ENCODE measurements at regions not wholly inside any gene's neighbourhood (a gene's known extent, or its start where the extent isn't known, plus 50 kb on each side); places are given as distances from the start of the nearest gene placed in this dataset.

DNA sequence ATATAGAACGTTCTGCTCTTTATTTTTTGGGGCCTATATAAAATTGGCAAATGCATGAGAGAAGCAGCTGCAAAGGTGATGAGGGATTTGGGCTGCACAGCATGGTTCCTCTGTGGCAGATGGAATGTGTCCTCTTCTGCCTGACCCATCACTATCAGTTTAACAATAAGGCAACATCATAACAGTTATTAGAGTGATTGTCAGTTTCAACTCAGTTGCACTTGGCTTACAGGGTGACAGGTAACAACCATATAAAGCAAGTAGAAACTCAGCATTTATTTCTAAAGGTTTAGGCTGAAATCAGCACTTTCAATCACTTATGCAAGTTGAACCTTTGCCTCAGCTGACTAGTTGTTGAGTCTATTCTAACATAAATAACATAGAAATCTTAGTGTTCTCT lies 935.4 kb upstream of the CHORDC1 start:
- no peaks in the 10 kb centered on the region for H3K27me3 ChIP-seq (ENCODE audit: control insufficient read depth in 2 of 2, insufficient read depth in 2 of 2, low read length in 2 of 2)
- no peaks in the 10 kb centered on the region for H3K9me1 ChIP-seq (replicated peaks; ENCODE audit: control insufficient read depth, extremely low read depth, insufficient read depth, low read length)
- ChIA-PET POLR2A (no interaction called here), CTCF (no interaction called here)
- no peak overlapping the region for H3K4me3 ChIP-seq (replicated peaks in 1 of 3; ENCODE audit: insufficient read depth in 1 of 3, low read depth in 1 of 3, low read length in 3 of 3)
- no peak overlapping the region for H3K9ac ChIP-seq (replicated peaks; ENCODE audit: extremely low read depth, insufficient read depth, low read length)
- intact Hi-C loops (cut with micrococcal nuclease) (no loop called here), dilution Hi-C loops (cut with MboI; ENCODE audit: extremely low pct_ligation_motif_present, low sequenced_read_pairs) (no loop called here)
- H4K20me1 ChIP-seq (replicated peaks; ENCODE audit: control insufficient read depth, extremely low read depth, insufficient read depth, low read length) = no peaks in the 10 kb centered on the region
- no TSS peak for BruUV-seq (replicated peaks)
- no peaks in the 10 kb centered on the region for H3K9me3 ChIP-seq (replicated peaks; ENCODE audit: control insufficient read depth, insufficient read depth, low read length)
- H3K36me3 ChIP-seq (ENCODE audit: control insufficient read depth in 2 of 2, extremely low read depth in 1 of 2, insufficient read depth in 2 of 2, low read length in 2 of 2) = no peaks in the 10 kb centered on the region
- H3K79me2 ChIP-seq (ENCODE audit: control insufficient read depth, insufficient read depth, low read length) = no peaks in the 10 kb centered on the region
- H3K27ac ChIP-seq (ENCODE audit: insufficient read depth, low read depth, low read length) = no peak overlapping the region
- FAIRE-seq = no peak
- H3K4me1 ChIP-seq (ENCODE audit: control insufficient read depth, extremely low read depth, insufficient read depth, low read length) = peaks cover 2% of the 10 kb centered on the region
- no peak overlapping the region for H3K4me2 ChIP-seq (ENCODE audit: insufficient read depth, low read length)
- no peak for DNase-seq (ENCODE audit: low read depth, low spot score)
- no peak for TF ChIP-seq EZH2 (IDR thresholded peaks at IDR 0.05; ENCODE audit: borderline replicate concordance, low read depth, low read length, severe bottlenecking)
- TF ChIP-seq, protein P1, sequence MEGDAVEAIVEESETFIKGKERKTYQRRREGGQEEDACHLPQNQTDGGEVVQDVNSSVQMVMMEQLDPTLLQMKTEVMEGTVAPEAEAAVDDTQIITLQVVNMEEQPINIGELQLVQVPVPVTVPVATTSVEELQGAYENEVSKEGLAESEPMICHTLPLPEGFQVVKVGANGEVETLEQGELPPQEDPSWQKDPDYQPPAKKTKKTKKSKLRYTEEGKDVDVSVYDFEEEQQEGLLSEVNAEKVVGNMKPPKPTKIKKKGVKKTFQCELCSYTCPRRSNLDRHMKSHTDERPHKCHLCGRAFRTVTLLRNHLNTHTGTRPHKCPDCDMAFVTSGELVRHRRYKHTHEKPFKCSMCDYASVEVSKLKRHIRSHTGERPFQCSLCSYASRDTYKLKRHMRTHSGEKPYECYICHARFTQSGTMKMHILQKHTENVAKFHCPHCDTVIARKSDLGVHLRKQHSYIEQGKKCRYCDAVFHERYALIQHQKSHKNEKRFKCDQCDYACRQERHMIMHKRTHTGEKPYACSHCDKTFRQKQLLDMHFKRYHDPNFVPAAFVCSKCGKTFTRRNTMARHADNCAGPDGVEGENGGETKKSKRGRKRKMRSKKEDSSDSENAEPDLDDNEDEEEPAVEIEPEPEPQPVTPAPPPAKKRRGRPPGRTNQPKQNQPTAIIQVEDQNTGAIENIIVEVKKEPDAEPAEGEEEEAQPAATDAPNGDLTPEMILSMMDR (IDR thresholded peaks at IDR 0.05; ENCODE audit: extremely low read depth in 1 of 2, insufficient read depth in 1 of 2, low read depth in 1 of 2, low read length in 2 of 2) = no peak
- no peak for TF ChIP-seq MYC (IDR thresholded peaks at IDR 0.05; ENCODE audit: low read depth, low read length)
- no peak for TF ChIP-seq JUN (IDR thresholded peaks at IDR 0.05; ENCODE audit: borderline replicate concordance, insufficient read depth, insufficient read length, low read depth)
- no peak for TF ChIP-seq FOS (IDR thresholded peaks at IDR 0.05; ENCODE audit: borderline replicate concordance, insufficient read depth, low read length)
- TF ChIP-seq POLR2A (IDR thresholded peaks at IDR 0.05; ENCODE audit: low read depth, low read length) = no peak
- H2AFZ ChIP-seq (ENCODE audit: low read depth, low read length) = no peak overlapping the region

DNA sequence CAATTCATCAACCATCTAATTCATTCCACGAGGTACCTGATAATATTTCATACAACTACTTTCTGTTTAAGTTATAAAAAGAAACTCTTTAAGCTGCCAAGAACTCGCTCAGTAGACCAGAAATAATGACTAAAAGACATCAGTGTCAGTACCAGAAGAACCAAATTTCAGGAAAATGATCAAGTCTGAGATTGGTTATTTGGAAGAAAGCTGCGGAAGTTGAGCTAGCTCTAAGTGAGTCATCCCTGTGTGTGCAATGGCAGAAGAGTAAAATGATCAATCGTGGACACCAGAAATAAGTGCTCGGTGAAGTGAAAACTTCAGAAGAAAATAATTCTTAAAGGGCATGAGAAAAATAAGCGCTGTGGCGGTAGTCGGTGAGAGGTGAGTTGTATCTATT lies 933.2 kb upstream of the CHORDC1 start:
- no peak overlapping the region for H3K27ac ChIP-seq (ENCODE audit: insufficient read depth, low read depth, low read length)
- ChIA-PET CTCF (no interaction called here), POLR2A (no interaction called here)
- no peak overlapping the region for H3K4me2 ChIP-seq (ENCODE audit: insufficient read depth, low read length)
- no TSS peak for BruUV-seq (replicated peaks)
- TF ChIP-seq GATA2 (IDR thresholded peaks at IDR 0.05; ENCODE audit: insufficient read depth, insufficient read length, low read depth, low read length) (no peak), EZH2 (IDR thresholded peaks at IDR 0.05; ENCODE audit: borderline replicate concordance, low read depth, low read length, severe bottlenecking) (no peak), JUN (IDR thresholded peaks at IDR 0.05; ENCODE audit: borderline replicate concordance, insufficient read depth, insufficient read length, low read depth) (no peak), FOS (IDR thresholded peaks at IDR 0.05; ENCODE audit: borderline replicate concordance, insufficient read depth, low read length) (no peak)
- TF ChIP-seq, protein P2, sequence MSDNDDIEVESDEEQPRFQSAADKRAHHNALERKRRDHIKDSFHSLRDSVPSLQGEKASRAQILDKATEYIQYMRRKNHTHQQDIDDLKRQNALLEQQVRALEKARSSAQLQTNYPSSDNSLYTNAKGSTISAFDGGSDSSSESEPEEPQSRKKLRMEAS (IDR thresholded peaks at IDR 0.05; ENCODE audit: insufficient read depth, insufficient read length) = no peak
- no peaks in the 10 kb centered on the region for H3K79me2 ChIP-seq (ENCODE audit: control insufficient read depth, insufficient read depth, low read length)
- H2AFZ ChIP-seq (ENCODE audit: low read depth, low read length) = no peak overlapping the region
- H3K4me1 ChIP-seq (ENCODE audit: control insufficient read depth, extremely low read depth, insufficient read depth, low read length) = peaks cover 2% of the 10 kb centered on the region
- intact Hi-C loops (cut with micrococcal nuclease) = no loop called here
- no peak for DNase-seq (ENCODE audit: low read depth, low spot score)
- no peak for FAIRE-seq
- no peaks in the 10 kb centered on the region for H3K36me3 ChIP-seq (ENCODE audit: control insufficient read depth in 2 of 2, extremely low read depth in 1 of 2, insufficient read depth in 2 of 2, low read length in 2 of 2)
- no peaks in the 10 kb centered on the region for H3K9me1 ChIP-seq (replicated peaks; ENCODE audit: control insufficient read depth, extremely low read depth, insufficient read depth, low read length)
- H3K9ac ChIP-seq (replicated peaks; ENCODE audit: extremely low read depth, insufficient read depth, low read length) = no peak overlapping the region
- no peaks in the 10 kb centered on the region for H3K27me3 ChIP-seq (ENCODE audit: control insufficient read depth in 2 of 2, insufficient read depth in 2 of 2, low read length in 2 of 2)
- dilution Hi-C loops (cut with MboI; ENCODE audit: extremely low pct_ligation_motif_present, low sequenced_read_pairs) = no loop called here
- H3K9me3 ChIP-seq (replicated peaks; ENCODE audit: control insufficient read depth, insufficient read depth, low read length) = peaks cover 2% of the 10 kb centered on the region
- no peaks in the 10 kb centered on the region for H4K20me1 ChIP-seq (replicated peaks; ENCODE audit: control insufficient read depth, extremely low read depth, insufficient read depth, low read length)
- no peak overlapping the region for H3K4me3 ChIP-seq (replicated peaks in 1 of 3; ENCODE audit: insufficient read depth in 1 of 3, low read depth in 1 of 3, low read length in 3 of 3)

All from endothelial cell of umbilical vein (primary cell).